Peyer's patch (tissue), 4 donors: ENCODE measurements at regions not wholly inside any gene's neighbourhood (a gene's known extent, or its start where the extent isn't known, plus 50 kb on each side); places are given as distances from the start of the nearest gene placed in this dataset.

Source experiments
- DNase-seq, 3 donors: peaks; one replicate each; pipeline ENCODE4 v3.0.0-alpha.2; 2017 to 2019
- H3K27ac ChIP-seq, 4 donors: fragments of 200-600 bp; sonication (generic); one replicate each; pipeline ENCODE4 v1.5.1; 2016 to 2019
- H3K27me3 ChIP-seq, 2 donors: fragments of 200-600 bp; sonication (generic); one replicate each; pipeline ENCODE4 v1.5.1; 2019
- H3K36me3 ChIP-seq, 3 donors: fragments of 200-600 bp; sonication (generic); one replicate each; pipeline ENCODE4 v1.5.1; 2016 to 2019
- H3K4me1 ChIP-seq, 4 donors: fragments of 200-600 bp; sonication (generic); one replicate each; pipeline ENCODE4 v1.5.1; 2016 to 2019
- H3K4me3 ChIP-seq, 4 donors: fragments of 200-600 bp; sonication (generic); 1 replicate in 3 of 4; 2 replicates in 1 of 4; pipeline ENCODE4 v1.5.1; 2016 to 2019; ENCODE audit warnings: mild to moderate bottlenecking in 1 of 4
- H3K9me3 ChIP-seq, 4 donors: fragments of 200-600 bp; sonication (generic); one replicate each; pipeline ENCODE4 v1.5.1; 2016 to 2019; ENCODE audit warnings: mild to moderate bottlenecking in 1 of 4
- POLR2A ChIP-seq, 2 donors: fragments of 450-650 bp; IDR thresholded peaks; one replicate each; pipeline ENCODE4 v1.5.1; 2017; ENCODE audit warnings: antibody characterized with exemption in 2 of 2, mild to moderate bottlenecking in 2 of 2, moderate library complexity in 2 of 2
- TF ChIP-seq, protein P1 (sequence below), 6 experiments: fragments of 450-650 bp in 4 of 6; fragments of 200-600 bp in 2 of 6; sonication (generic) in 1 of 6; IDR thresholded peaks; one replicate each; pipeline ENCODE4 v1.5.1; 2017 to 2019; ENCODE audit warnings: antibody characterized with exemption in 6 of 6, mild to moderate bottlenecking in 3 of 6, moderate library complexity in 1 of 6

DNA sequence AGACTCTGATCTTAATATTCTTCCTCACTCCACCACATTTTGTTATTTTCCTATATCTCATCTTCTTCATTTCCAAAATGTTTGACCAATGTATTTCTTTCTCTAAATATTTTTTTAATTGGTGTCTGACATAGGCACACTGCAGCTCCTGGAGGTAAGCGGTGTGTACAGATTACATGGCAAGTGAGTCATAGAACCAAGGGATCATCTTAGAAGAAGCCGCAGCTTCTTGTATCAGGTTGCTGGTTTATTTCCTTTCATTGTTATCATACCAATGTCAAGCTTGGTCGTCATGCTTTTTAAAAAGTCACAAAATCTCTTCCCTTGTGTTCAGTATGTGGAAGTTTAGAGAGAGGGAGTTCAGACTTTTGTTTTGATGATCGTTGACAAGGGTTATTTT is 526.1 kb upstream of the CDH18 start:
- DNase-seq = no peak
- H3K36me3 ChIP-seq = no peaks in the 10 kb centered on the region
- no peak overlapping the region for H3K27ac ChIP-seq
- no peaks in the 10 kb centered on the region for H3K27me3 ChIP-seq
- peaks cover 0 to 3% (median 0%) of the 10 kb centered on the region in 4 donors for H3K9me3 ChIP-seq
- H3K4me1 ChIP-seq = no peaks in the 10 kb centered on the region
- TF ChIP-seq, protein P1, sequence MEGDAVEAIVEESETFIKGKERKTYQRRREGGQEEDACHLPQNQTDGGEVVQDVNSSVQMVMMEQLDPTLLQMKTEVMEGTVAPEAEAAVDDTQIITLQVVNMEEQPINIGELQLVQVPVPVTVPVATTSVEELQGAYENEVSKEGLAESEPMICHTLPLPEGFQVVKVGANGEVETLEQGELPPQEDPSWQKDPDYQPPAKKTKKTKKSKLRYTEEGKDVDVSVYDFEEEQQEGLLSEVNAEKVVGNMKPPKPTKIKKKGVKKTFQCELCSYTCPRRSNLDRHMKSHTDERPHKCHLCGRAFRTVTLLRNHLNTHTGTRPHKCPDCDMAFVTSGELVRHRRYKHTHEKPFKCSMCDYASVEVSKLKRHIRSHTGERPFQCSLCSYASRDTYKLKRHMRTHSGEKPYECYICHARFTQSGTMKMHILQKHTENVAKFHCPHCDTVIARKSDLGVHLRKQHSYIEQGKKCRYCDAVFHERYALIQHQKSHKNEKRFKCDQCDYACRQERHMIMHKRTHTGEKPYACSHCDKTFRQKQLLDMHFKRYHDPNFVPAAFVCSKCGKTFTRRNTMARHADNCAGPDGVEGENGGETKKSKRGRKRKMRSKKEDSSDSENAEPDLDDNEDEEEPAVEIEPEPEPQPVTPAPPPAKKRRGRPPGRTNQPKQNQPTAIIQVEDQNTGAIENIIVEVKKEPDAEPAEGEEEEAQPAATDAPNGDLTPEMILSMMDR (IDR thresholded peaks at IDR 0.05) = no peak
- no peak for TF ChIP-seq POLR2A (IDR thresholded peaks at IDR 0.05)
- H3K4me3 ChIP-seq = no peak overlapping the region

DNA sequence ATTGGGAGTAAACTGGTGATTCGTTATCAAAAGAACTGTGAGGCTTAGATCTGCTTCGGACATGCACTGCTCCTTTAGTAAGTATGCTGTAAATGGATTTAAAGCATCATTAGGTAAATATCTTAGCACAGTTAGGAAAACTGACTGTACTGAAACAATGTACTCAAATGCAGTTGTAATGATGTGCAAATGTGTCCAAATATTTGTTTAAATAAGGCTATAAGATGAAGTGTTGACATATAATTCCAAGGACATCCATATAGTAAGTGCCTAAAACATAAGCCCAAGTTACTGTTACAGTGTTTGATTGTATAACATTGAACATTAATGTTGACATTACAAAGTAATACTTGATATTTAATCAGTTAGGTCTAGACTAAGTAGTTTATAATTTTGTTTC is 512.5 kb upstream of the CDH18 start:
- TF ChIP-seq, protein P1 (IDR thresholded peaks at IDR 0.05) = no peak
- no peak for TF ChIP-seq POLR2A (IDR thresholded peaks at IDR 0.05)
- Histone ChIP-seq H3K4me3 (no peak overlapping the region), H3K9me3 (no peaks in the 10 kb centered on the region), H3K36me3 (no peaks in the 10 kb centered on the region), H3K4me1 (no peaks in the 10 kb centered on the region), H3K27me3 (no peaks in the 10 kb centered on the region), H3K27ac (no peak overlapping the region)
- no peak for DNase-seq

DNA sequence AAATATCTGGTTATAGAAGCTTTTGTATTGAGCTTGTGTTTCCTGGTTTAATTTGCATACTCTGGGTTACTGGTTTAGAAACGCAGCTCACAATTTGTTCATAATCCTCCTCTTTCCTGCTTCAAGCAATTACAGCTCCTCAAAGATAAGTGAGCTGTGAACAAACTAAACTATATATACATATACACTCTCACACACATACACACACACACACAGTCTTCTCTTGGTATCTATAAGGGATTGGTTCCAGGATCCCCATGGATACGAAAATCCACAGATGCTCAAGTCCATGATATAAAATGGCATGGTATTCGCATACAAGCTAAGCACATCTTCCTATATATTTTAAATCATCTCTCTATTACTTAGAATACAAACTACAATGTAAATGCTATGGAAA is 510.9 kb upstream of the CDH18 start:
- DNase-seq = no peak
- Histone ChIP-seq H3K9me3 (no peaks in the 10 kb centered on the region), H3K36me3 (no peaks in the 10 kb centered on the region), H3K27me3 (no peaks in the 10 kb centered on the region), H3K4me1 (no peaks in the 10 kb centered on the region), H3K4me3 (no peak overlapping the region), H3K27ac (no peak overlapping the region)
- TF ChIP-seq POLR2A (IDR thresholded peaks at IDR 0.05) = no peak
- TF ChIP-seq, protein P1 (IDR thresholded peaks at IDR 0.05) = no peak

DNA sequence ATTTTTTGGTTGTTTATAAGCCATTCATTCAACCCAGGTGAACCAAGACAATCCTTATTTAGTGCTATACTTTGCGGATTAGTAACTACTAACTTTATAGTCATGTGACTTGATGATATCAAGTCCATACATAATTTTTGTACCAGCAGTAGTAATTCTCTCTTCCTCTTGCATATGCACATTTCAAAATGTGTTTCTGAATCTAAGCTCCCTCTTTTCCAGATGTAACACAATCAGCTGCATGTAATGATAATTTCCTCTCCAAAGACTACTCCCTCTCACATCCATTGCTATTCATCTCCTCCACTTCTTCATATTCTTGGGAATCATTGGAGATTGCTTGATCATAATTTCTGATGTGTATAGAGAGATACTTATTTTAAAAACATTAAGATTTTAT is 510.1 kb upstream of the CDH18 start:
- H3K36me3 ChIP-seq = no peaks in the 10 kb centered on the region
- no peak for DNase-seq
- H3K9me3 ChIP-seq = no peaks in the 10 kb centered on the region
- no peaks in the 10 kb centered on the region for H3K27me3 ChIP-seq
- TF ChIP-seq, protein P1 (IDR thresholded peaks at IDR 0.05) = no peak
- no peak for TF ChIP-seq POLR2A (IDR thresholded peaks at IDR 0.05)
- no peak overlapping the region for H3K4me3 ChIP-seq
- H3K27ac ChIP-seq = no peak overlapping the region
- H3K4me1 ChIP-seq = no peaks in the 10 kb centered on the region

DNA sequence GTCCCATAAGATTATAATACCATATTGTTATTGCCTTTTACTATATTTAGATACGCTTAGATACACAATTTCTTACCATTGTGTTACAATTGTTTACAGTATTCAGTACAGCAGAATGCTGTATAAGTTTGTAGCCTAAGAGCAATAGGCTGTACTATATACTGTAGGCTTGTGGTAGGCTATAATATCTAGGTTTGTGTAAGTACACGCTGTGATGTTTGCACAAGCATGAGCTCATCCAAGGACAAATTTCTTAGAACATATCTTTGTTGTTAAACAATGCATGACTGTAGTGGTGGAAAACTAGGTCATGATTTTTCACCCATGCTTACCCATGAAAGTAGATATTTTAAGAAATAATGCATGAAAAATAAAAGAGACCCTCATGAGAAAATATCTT is 509.4 kb upstream of the CDH18 start:
- DNase-seq = no peak
- Histone ChIP-seq H3K27ac (no peak overlapping the region), H3K4me3 (no peak overlapping the region), H3K9me3 (no peaks in the 10 kb centered on the region), H3K27me3 (no peaks in the 10 kb centered on the region), H3K4me1 (no peaks in the 10 kb centered on the region), H3K36me3 (no peaks in the 10 kb centered on the region)
- TF ChIP-seq POLR2A (IDR thresholded peaks at IDR 0.05) = no peak
- TF ChIP-seq, protein P1 (IDR thresholded peaks at IDR 0.05) = no peak

DNA sequence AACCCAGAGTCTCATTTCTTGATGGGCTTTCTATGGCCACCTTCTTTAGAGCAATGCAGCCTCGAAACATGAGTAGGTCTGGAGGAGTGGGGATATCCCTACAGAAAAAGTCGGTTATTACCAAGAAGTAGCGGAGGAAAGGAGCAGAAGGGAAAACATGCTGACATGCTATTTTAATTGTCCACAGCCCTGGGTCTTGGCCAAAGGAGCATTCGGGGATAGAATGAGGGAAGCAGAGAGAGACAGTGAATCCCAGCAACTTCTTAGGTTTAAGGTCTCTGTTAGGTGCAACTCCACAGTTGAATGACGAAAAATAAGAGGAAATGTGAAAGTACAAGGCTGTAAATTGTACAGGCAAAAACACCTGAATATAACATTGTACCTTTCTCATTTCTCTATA is 506.7 kb upstream of the CDH18 start:
- no peak for TF ChIP-seq POLR2A (IDR thresholded peaks at IDR 0.05)
- TF ChIP-seq, protein P1 (IDR thresholded peaks at IDR 0.05) = no peak
- no peak for DNase-seq
- Histone ChIP-seq H3K36me3 (no peaks in the 10 kb centered on the region), H3K27ac (no peak overlapping the region), H3K4me1 (no peaks in the 10 kb centered on the region), H3K4me3 (no peak overlapping the region), H3K9me3 (no peaks in the 10 kb centered on the region), H3K27me3 (no peaks in the 10 kb centered on the region)
